IMR-90 (cell line): ENCODE measurements at regions not wholly inside any gene's neighbourhood (a gene's known extent, or its start where the extent isn't known, plus 50 kb on each side); places are given as distances from the start of the nearest gene placed in this dataset.

Source experiments
- ATAC-seq: fragments of 200-7000 bp; cut with Tn5 transposase; 2 replicates; pipeline ENCODE4 v1.9.1; 2020; ENCODE audit warnings: low read depth, mild to moderate bottlenecking, moderate library complexity
- BruUV-seq: library from RNA; stranded (reverse); fragments of 400-500 nt; replicated peaks from 2 replicates; lab custom pipeline; 2021; lab: Mats Ljungman, UMichigan
- CTCF ChIA-PET: fragments of 300-600 bp; formaldehyde crosslinking; extraction: SDS; loops from one replicate; lab custom pipeline; 2021; ENCODE audit warnings: antibody characterized with exemption; lab: Yijun Ruan, JAX
- POLR2A ChIA-PET: fragments of 300-600 bp; sonication (Branson Sonifier 250); formaldehyde crosslinking; loops from one replicate; lab custom pipeline; 2022; ENCODE audit warnings: antibody characterized with exemption; ENCODE audit not compliant: unreplicated experiment; lab: Charles Lee
- DNase-seq: peaks from one replicate; pipeline ENCODE4 v3.0.0; 2013
- H2AFZ ChIP-seq: replicated peaks from 2 replicates; pipeline ENCODE3; 2013; ENCODE audit warnings: low read length, mild to moderate bottlenecking; ENCODE audit not compliant: poor library complexity
- H2AK5ac ChIP-seq: 2 replicates; pipeline ENCODE4 v1.6.1; 2013; ENCODE audit warnings: low read depth, low read length, inconsistent platforms
- H2AK9ac ChIP-seq: replicated peaks from 2 replicates; pipeline ENCODE3; 2013; ENCODE audit warnings: mild to moderate bottlenecking, low read depth, low read length, moderate library complexity; ENCODE audit not compliant: poor library complexity
- H2BK120ac ChIP-seq: 2 replicates; pipeline ENCODE4 v1.6.1; 2013; ENCODE audit warnings: low read depth, low read length, inconsistent platforms
- H2BK15ac ChIP-seq: 3 replicates; pipeline ENCODE4 v1.6.1; 2013; ENCODE audit warnings: low read depth, low read length, inconsistent platforms
- H2BK20ac ChIP-seq: 2 replicates; pipeline ENCODE4 v1.6.1; 2013; ENCODE audit warnings: low read depth, mild to moderate bottlenecking, inconsistent platforms, low read length, moderate library complexity
- H2BK5ac ChIP-seq: 2 replicates; pipeline ENCODE4 v1.6.1; 2013; ENCODE audit warnings: mild to moderate bottlenecking, low read depth, low read length, inconsistent platforms; ENCODE audit not compliant: poor library complexity, severe bottlenecking
- H3K14ac ChIP-seq: replicated peaks from 2 replicates; pipeline ENCODE4 v1.6.1; 2013; ENCODE audit warnings: low read depth, low read length, inconsistent platforms
- H3K18ac ChIP-seq: 2 replicates; pipeline ENCODE4 v1.6.1; 2013; ENCODE audit warnings: low read depth, low read length, control low read depth
- H3K23ac ChIP-seq: 2 replicates; pipeline ENCODE4 v1.6.1; 2013; ENCODE audit warnings: low read depth, low read length, inconsistent platforms
- H3K27ac ChIP-seq: 2 replicates; pipeline ENCODE4 v1.5.1; 2013; ENCODE audit warnings: mild to moderate bottlenecking, control low read depth, low read length; ENCODE audit not compliant: insufficient read depth
- H3K27me3 ChIP-seq: 2 replicates; pipeline ENCODE4 v1.6.1; 2013; ENCODE audit warnings: low read length; ENCODE audit not compliant: control insufficient read depth, insufficient read depth
- H3K36me3 ChIP-seq: 2 replicates; pipeline ENCODE4 v1.6.1; 2013; ENCODE audit warnings: low read length, mixed read lengths; ENCODE audit not compliant: control insufficient read depth, insufficient read depth
- H3K4ac ChIP-seq: 2 replicates; pipeline ENCODE4 v1.6.1; 2013; ENCODE audit warnings: low read depth, low read length, inconsistent platforms
- H3K4me1 ChIP-seq: 2 replicates; pipeline ENCODE4 v1.6.1; 2013; ENCODE audit warnings: low read length, mixed read lengths; ENCODE audit not compliant: control insufficient read depth, insufficient read depth
- H3K4me2 ChIP-seq: 2 replicates; pipeline ENCODE4 v1.6.1; 2013; ENCODE audit warnings: low read depth, mild to moderate bottlenecking, control low read depth, low read length, moderate library complexity
- H3K4me3 ChIP-seq: 2 replicates; pipeline ENCODE4 v1.5.1; 2013; ENCODE audit warnings: low read depth, mild to moderate bottlenecking, control low read depth, low read length, moderate library complexity; ENCODE audit not compliant: insufficient read depth
- H3K56ac ChIP-seq: 2 replicates; pipeline ENCODE4 v1.6.1; 2013; ENCODE audit warnings: low read length, inconsistent platforms; ENCODE audit not compliant: insufficient read depth; ENCODE audit errors: extremely low read depth
- H3K79me1 ChIP-seq, 2 experiments: 2 replicates each; pipeline ENCODE4 v1.6.1; 2013; ENCODE audit warnings: low read length in 2 of 2, inconsistent platforms in 1 of 2, low read depth in 1 of 2
- H3K9ac ChIP-seq: 2 replicates; pipeline ENCODE4 v1.6.1; 2013; ENCODE audit warnings: low read depth, low read length, control low read depth
- H3K9me1 ChIP-seq: 2 replicates; pipeline ENCODE4 v1.6.1; 2013; ENCODE audit warnings: low read length, inconsistent platforms; ENCODE audit not compliant: insufficient read depth
- H3K9me3 ChIP-seq: 2 replicates; pipeline ENCODE4 v1.6.1; 2013; ENCODE audit warnings: low read length; ENCODE audit not compliant: control insufficient read depth, insufficient read depth
- H4K20me1 ChIP-seq: 2 replicates; pipeline ENCODE4 v1.6.1; 2013; ENCODE audit warnings: low read length, inconsistent platforms; ENCODE audit not compliant: insufficient read depth
- H4K5ac ChIP-seq: 2 replicates; pipeline ENCODE4 v1.6.1; 2013; ENCODE audit warnings: mild to moderate bottlenecking, low read depth, low read length, control low read depth
- H4K8ac ChIP-seq, 2 experiments: 2 replicates each; pipeline ENCODE4 v1.6.1; 2013; ENCODE audit warnings: low read depth in 2 of 2, low read length in 2 of 2, control low read depth in 1 of 2, inconsistent platforms in 1 of 2
- H4K91ac ChIP-seq: 2 replicates; pipeline ENCODE4 v1.6.1; 2013; ENCODE audit warnings: low read depth, low read length, inconsistent platforms; ENCODE audit not compliant: insufficient read depth
- BHLHE40 ChIP-seq: fragments of 150-350 bp; IDR thresholded peaks from 2 replicates; pipeline ENCODE4 v1.6.1; 2016; ENCODE audit warnings: mild to moderate bottlenecking, low read depth, low read length
- MAZ ChIP-seq: IDR thresholded peaks from 2 replicates; pipeline ENCODE4 v1.6.1; 2012; ENCODE audit warnings: low read depth, mild to moderate bottlenecking, low read length, improper control_type of control experiment, moderate library complexity, borderline replicate concordance
- WGBS, 2 experiments: methylation state at CpG; one replicate each; pipeline versions ENCODE4 v1.1.5 to v1.1.7; 2013; ENCODE audit warnings: missing lambda C conversion rate in 2 of 2; ENCODE audit not compliant: insufficient read length in 1 of 2; ENCODE audit errors: extremely low coverage in 2 of 2; 5-methylcytosine and 5-hydroxymethylcytosine counted together
- dilution Hi-C: fragments of 300-500 bp; cut with HindIII; formaldehyde crosslinking; loops from one replicate; pipeline ENCODE4 v1.14.3; 2018; ENCODE audit warnings: low sequenced_read_pairs; ENCODE audit not compliant: unreplicated experiment
- in situ Hi-C: fragments of 300-500 bp; cut with MboI; formaldehyde crosslinking; loops from 3 replicates; pipeline ENCODE4 v1.14.3; 2019; ENCODE audit warnings: low sequenced_read_pairs, inconsistent platforms, mixed read lengths
- intact Hi-C: fragments of 100-400 bp; cut with micrococcal nuclease; formaldehyde crosslinking; loops from 2 replicates; pipeline ENCODE4 v1.10.0; 2022

- no peaks in the 10 kb centered on the region for H3K36me3 ChIP-seq
- TF ChIP-seq MAZ = no peak
- TF ChIP-seq BHLHE40 = no peak
- H3K4me3 ChIP-seq = no peak overlapping the region
- DNase-seq (no peak), ATAC-seq (no peak)
- H2BK5ac ChIP-seq = no peak overlapping the region
- no peak overlapping the region for H4K91ac ChIP-seq
- ChIA-PET POLR2A (no interaction called here), CTCF (no interaction called here)
- H3K4me2 ChIP-seq = no peak overlapping the region
- dilution Hi-C loops (no loop called here), in situ Hi-C loops (no loop called here), intact Hi-C loops (loop anchor here (2.0 kb wide), 1 partner anchor 31 kb away; no protein-coding TSS in a partner anchor)
- H4K20me1 ChIP-seq = no peaks in the 10 kb centered on the region
- H3K18ac ChIP-seq = no peak overlapping the region
- H2AK5ac ChIP-seq = no peak overlapping the region
- H3K27me3 ChIP-seq = no peaks in the 10 kb centered on the region
- 34% methylated on average over 3 of the region's 14 CpGs; no CpG with 5 or more reads in 1 of the 2 experiments for WGBS, 2 experiments
- no peak overlapping the region for H2BK20ac ChIP-seq
- H3K56ac ChIP-seq = no peak overlapping the region
- H2AK9ac ChIP-seq = no peak overlapping the region
- no peak overlapping the region for H3K27ac ChIP-seq
- peaks cover 27% of the 10 kb centered on the region for H3K9me3 ChIP-seq
- no peak overlapping the region for H2BK15ac ChIP-seq
- no peak overlapping the region for H2BK120ac ChIP-seq
- H3K14ac ChIP-seq = no peak overlapping the region
- no peaks in the 10 kb centered on the region for H3K79me1 ChIP-seq
- no peak overlapping the region for H2AFZ ChIP-seq
- H3K23ac ChIP-seq = no peak overlapping the region
- no peak overlapping the region for H4K5ac ChIP-seq
- no peak overlapping the region for H3K9ac ChIP-seq
- H3K9me1 ChIP-seq = no peaks in the 10 kb centered on the region
- H3K4me1 ChIP-seq = no peaks in the 10 kb centered on the region
- H4K8ac ChIP-seq = no peak overlapping the region
- H3K4ac ChIP-seq = no peak overlapping the region
- no TSS peak for BruUV-seq
Observed at GRCh38 chr11:134785660-134786284, 373.7 kb upstream of the B3GAT1 start.
